Smooth muscle cell (in vitro differentiated cells): ENCODE measurements at regions not wholly inside any gene's neighbourhood (a gene's known extent, or its start where the extent isn't known, plus 50 kb on each side); places are given as distances from the start of the nearest gene placed in this dataset.

Experiments
- DNase-seq: peaks from one replicate; lab custom pipeline; 2025; ENCODE audit not compliant: unreplicated experiment; lab: John Stamatoyannopoulos, UW
- H2AFZ ChIP-seq: fragments of 200-600 bp; sonication (generic); 2 replicates; pipeline ENCODE4 v1.6.0; 2016; ENCODE audit warnings: antibody characterized with exemption, low read depth, mild to moderate bottlenecking
- H3F3A ChIP-seq: fragments of 200-600 bp; sonication (generic); 2 replicates; pipeline ENCODE4 v1.6.0; 2017; ENCODE audit warnings: antibody characterized with exemption, low read depth
- H3K27ac ChIP-seq: fragments of 200-600 bp; sonication (generic); 2 replicates; pipeline ENCODE4 v1.5.1; 2016; ENCODE audit warnings: low read depth, mild to moderate bottlenecking
- H3K27me3 ChIP-seq: fragments of 200-600 bp; sonication (generic); 2 replicates; pipeline ENCODE4 v1.6.1; 2016; ENCODE audit warnings: low read depth, mild to moderate bottlenecking
- H3K36me3 ChIP-seq: fragments of 200-600 bp; sonication (generic); 2 replicates; pipeline ENCODE4 v1.5.1; 2016; ENCODE audit warnings: low read depth
- H3K4me1 ChIP-seq: fragments of 200-600 bp; sonication (generic); 2 replicates; pipeline ENCODE4 v1.5.1; 2016; ENCODE audit warnings: low read depth
- H3K4me2 ChIP-seq: fragments of 200-600 bp; sonication (generic); 2 replicates; pipeline ENCODE4 v1.6.0; 2016; ENCODE audit warnings: mild to moderate bottlenecking
- H3K4me3 ChIP-seq: fragments of 200-600 bp; sonication (generic); 2 replicates; pipeline ENCODE4 v1.5.1; 2016; ENCODE audit warnings: mild to moderate bottlenecking
- H3K79me2 ChIP-seq: fragments of 200-600 bp; sonication (generic); 2 replicates; pipeline ENCODE4 v1.6.0; 2016; ENCODE audit warnings: low read depth, mild to moderate bottlenecking
- H3K9ac ChIP-seq: fragments of 200-600 bp; sonication (generic); 2 replicates; pipeline ENCODE4 v1.6.0; 2016; ENCODE audit warnings: low read depth
- H3K9me3 ChIP-seq: fragments of 200-600 bp; sonication (generic); replicated peaks from 2 replicates; pipeline ENCODE4 v1.5.1; 2016; ENCODE audit warnings: low read depth
- H4K20me1 ChIP-seq: fragments of 200-600 bp; sonication (generic); 2 replicates; pipeline ENCODE4 v1.6.0; 2016; ENCODE audit warnings: low read depth
- whole genome bisulfite sequencing: methylation state at CpG from one replicate; pipeline ENCODE4 v1.1.7; 2016; ENCODE audit warnings: low lambda C conversion rate; 5-methylcytosine and 5-hydroxymethylcytosine counted together
- TF ChIP-seq, protein P1 (sequence below): fragments of 200-600 bp; sonication (generic); IDR thresholded peaks from 2 replicates; pipeline ENCODE4 v1.5.1; 2017; ENCODE audit warnings: borderline replicate concordance, mild to moderate bottlenecking, antibody characterized with exemption; ENCODE audit not compliant: insufficient read depth, poor library complexity, severe bottlenecking

DNA sequence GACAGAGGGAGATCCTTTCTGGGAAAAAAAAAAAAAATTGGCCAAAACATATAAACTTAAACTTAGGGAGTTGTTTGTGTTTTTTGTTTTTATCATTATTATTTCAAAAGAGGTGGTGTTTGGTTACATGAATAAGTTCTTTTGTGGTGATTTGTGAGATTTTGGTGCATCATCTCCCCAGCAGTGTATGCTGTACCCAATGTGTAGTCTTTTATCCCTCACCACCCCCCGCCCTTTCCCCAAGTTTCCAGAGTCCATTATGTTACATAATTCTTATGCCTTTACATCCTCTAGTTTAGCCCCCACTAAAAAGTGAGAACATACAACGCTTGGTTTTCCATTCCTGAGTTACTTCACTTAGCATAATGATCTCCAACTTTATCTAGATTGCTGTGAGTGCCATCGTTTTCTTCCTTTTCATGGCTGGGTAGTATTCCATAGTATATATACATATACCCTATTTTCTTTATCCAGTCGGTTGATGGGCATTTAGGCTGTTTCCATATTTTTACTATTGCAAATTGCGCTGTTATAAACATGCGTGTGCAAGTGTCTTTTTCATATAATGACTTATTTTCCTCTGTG, 148.1 kb upstream of the ZNF92 start:
- Histone ChIP-seq H4K20me1 (no peaks in the 10 kb centered on the region), H3K4me2 (no peak overlapping the region), H3K27me3 (no peaks in the 10 kb centered on the region), H3K9ac (no peak overlapping the region), H3K4me1 (no peaks in the 10 kb centered on the region), H3F3A (no peaks in the 10 kb centered on the region), H2AFZ (no peak overlapping the region), H3K79me2 (no peaks in the 10 kb centered on the region), H3K36me3 (no peaks in the 10 kb centered on the region), H3K27ac (no peak overlapping the region), H3K4me3 (no peak overlapping the region), H3K9me3 (no peaks in the 10 kb centered on the region)
- no peak for DNase-seq
- TF ChIP-seq, protein P1, sequence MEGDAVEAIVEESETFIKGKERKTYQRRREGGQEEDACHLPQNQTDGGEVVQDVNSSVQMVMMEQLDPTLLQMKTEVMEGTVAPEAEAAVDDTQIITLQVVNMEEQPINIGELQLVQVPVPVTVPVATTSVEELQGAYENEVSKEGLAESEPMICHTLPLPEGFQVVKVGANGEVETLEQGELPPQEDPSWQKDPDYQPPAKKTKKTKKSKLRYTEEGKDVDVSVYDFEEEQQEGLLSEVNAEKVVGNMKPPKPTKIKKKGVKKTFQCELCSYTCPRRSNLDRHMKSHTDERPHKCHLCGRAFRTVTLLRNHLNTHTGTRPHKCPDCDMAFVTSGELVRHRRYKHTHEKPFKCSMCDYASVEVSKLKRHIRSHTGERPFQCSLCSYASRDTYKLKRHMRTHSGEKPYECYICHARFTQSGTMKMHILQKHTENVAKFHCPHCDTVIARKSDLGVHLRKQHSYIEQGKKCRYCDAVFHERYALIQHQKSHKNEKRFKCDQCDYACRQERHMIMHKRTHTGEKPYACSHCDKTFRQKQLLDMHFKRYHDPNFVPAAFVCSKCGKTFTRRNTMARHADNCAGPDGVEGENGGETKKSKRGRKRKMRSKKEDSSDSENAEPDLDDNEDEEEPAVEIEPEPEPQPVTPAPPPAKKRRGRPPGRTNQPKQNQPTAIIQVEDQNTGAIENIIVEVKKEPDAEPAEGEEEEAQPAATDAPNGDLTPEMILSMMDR, result no peak
- WGBS, result 96% methylated on average over 6 of the region's 6 CpGs

DNA sequence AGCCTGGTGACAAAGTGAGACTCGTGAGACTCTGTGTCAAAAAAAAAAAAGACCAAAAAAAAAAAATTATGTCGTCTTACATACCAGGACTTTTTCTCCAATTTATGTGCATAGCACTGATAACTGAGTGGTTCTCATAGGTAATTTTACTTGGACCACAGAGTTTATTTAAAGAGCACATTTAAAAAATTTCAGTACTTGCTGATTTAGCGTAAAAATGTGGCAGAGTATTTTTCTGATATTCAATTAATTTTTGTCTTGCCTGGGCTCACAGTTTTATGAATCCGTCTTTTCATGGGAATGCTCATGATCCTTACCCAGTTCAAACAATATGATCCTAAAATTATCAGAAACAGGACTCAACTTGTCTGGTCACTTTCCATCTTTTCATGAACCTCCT, 151.0 kb upstream of the ZNF92 start:
- no peak overlapping the region for H3K9ac ChIP-seq
- no peaks in the 10 kb centered on the region for H3F3A ChIP-seq
- H3K4me1 ChIP-seq, result no peaks in the 10 kb centered on the region
- H3K4me2 ChIP-seq, result no peak overlapping the region
- no peaks in the 10 kb centered on the region for H4K20me1 ChIP-seq
- no peaks in the 10 kb centered on the region for H3K9me3 ChIP-seq
- H3K36me3 ChIP-seq, result no peaks in the 10 kb centered on the region
- H3K27ac ChIP-seq, result no peak overlapping the region
- no peaks in the 10 kb centered on the region for H3K79me2 ChIP-seq
- 96% methylated on average over 4 of the region's 4 CpGs for whole genome bisulfite sequencing
- H2AFZ ChIP-seq, result no peak overlapping the region
- TF ChIP-seq, protein P1, result no peak
- DNase-seq, result no peak
- H3K4me3 ChIP-seq, result no peak overlapping the region
- no peaks in the 10 kb centered on the region for H3K27me3 ChIP-seq

DNA sequence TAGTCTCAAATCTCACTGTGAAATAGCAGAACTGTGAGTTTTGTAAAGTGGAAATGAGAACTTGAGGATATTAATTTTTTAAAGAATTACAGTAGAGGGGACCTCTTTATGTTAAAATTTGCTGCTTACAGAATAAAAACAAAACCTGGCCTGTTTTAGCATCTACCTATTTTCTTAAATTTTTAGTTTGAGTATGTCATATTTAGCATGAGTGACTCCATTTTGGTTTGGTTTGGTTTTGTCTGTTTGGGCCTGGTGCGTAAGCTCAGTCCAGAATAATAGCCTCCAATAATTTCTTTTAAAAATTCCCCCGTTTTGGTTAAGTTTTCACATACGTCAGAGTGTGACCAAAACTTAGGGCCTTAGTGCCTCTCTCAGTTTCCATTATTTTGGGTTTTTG, 152.0 kb upstream of the ZNF92 start:
- Histone ChIP-seq H3K4me1 (no peaks in the 10 kb centered on the region), H2AFZ (no peak overlapping the region), H3K4me2 (no peak overlapping the region), H3K9me3 (no peaks in the 10 kb centered on the region), H3F3A (no peaks in the 10 kb centered on the region), H4K20me1 (no peaks in the 10 kb centered on the region), H3K27ac (no peak overlapping the region), H3K4me3 (no peak overlapping the region), H3K27me3 (no peaks in the 10 kb centered on the region), H3K9ac (no peak overlapping the region), H3K79me2 (no peaks in the 10 kb centered on the region), H3K36me3 (no peaks in the 10 kb centered on the region)
- TF ChIP-seq, protein P1, result no peak
- no peak for DNase-seq
- 93% methylated on average over 3 of the region's 3 CpGs for WGBS

DNA sequence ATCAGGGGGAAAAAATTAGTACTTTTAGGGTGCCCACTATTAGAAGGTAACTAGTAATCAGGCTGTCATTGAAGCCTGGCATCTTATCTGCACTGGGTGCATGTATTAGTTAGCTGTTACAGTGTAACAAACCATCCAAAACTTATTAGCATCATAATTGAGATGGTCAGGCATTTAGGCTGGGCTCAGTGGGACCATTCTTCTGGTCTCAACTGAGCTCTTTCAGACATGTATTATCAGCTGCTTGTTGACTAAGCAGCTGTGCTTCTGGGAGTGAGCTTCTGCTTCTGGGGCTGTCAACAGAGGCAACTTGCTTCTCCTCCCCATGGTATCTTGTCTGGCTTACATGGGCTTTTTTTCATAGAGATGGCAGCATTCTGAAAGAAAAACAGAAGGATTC, 154.0 kb upstream of the ZNF92 start:
- H3F3A ChIP-seq, result no peaks in the 10 kb centered on the region
- no peak overlapping the region for H3K4me3 ChIP-seq
- no peak overlapping the region for H3K4me2 ChIP-seq
- H3K27ac ChIP-seq, result no peak overlapping the region
- no peak for DNase-seq
- TF ChIP-seq, protein P1, result no peak
- no peaks in the 10 kb centered on the region for H3K9me3 ChIP-seq
- H3K9ac ChIP-seq, result no peak overlapping the region
- H3K36me3 ChIP-seq, result no peaks in the 10 kb centered on the region
- no peaks in the 10 kb centered on the region for H3K79me2 ChIP-seq
- H4K20me1 ChIP-seq, result no peaks in the 10 kb centered on the region
- H3K4me1 ChIP-seq, result no peaks in the 10 kb centered on the region
- H2AFZ ChIP-seq, result no peak overlapping the region
- no peaks in the 10 kb centered on the region for H3K27me3 ChIP-seq
